Bronchial epithelial cell (primary cell): ENCODE measurements at regions not wholly inside any gene's neighbourhood (a gene's known extent, or its start where the extent isn't known, plus 50 kb on each side); places are given as distances from the start of the nearest gene placed in this dataset.

Experiments used
- DNase-seq: peaks from one replicate; pipeline ENCODE4 v3.0.0-alpha.2; 2010; ENCODE audit warnings: low read depth
- FAIRE-seq: peaks from 2 replicates; lab custom pipeline; 2011; peaks lifted over from hg19 to GRCh38; lab: Jason Lieb, UNC
- H3K27me3 ChIP-seq: 2 replicates; pipeline ENCODE4 v1.5.1; 2011; ENCODE audit warnings: low read length; ENCODE audit not compliant: control insufficient read depth, insufficient read depth
- H3K36me3 ChIP-seq: 2 replicates; pipeline ENCODE4 v1.5.1; 2011; ENCODE audit warnings: low read length; ENCODE audit not compliant: control insufficient read depth, insufficient read depth
- H3K4me3 ChIP-seq: 2 replicates; pipeline ENCODE4 v1.5.1; 2011; ENCODE audit warnings: mild to moderate bottlenecking, low read depth, low read length, control low read depth
- CTCF ChIP-seq: IDR thresholded peaks from 2 replicates; pipeline ENCODE4 v1.5.1; 2011; ENCODE audit warnings: mild to moderate bottlenecking, moderate library complexity, low read length, control low read depth, inconsistent platforms; ENCODE audit not compliant: insufficient read depth, severe bottlenecking

GRCh38 chr5:89156226-89156625, 273.2 kb upstream of the MEF2C start:
- no peak for FAIRE-seq
- no peak for TF ChIP-seq CTCF
- H3K36me3 ChIP-seq, result no peaks in the 10 kb centered on the region

GRCh38 chr5:89147031-89147430, 264.0 kb upstream of the MEF2C start:
- TF ChIP-seq CTCF, result no peak
- FAIRE-seq, result no peak
- H3K36me3 ChIP-seq, result no peaks in the 10 kb centered on the region
- DNase-seq, result peak; percentile 40
- H3K27me3 ChIP-seq, result no peaks in the 10 kb centered on the region
- no peak overlapping the region for H3K4me3 ChIP-seq

More at GRCh38 chr5:89156226-89156625, 273.2 kb upstream of the MEF2C start:
- Histone ChIP-seq H3K27me3 (no peaks in the 10 kb centered on the region), H3K4me3 (no peak overlapping the region)
- DNase-seq, result no peak

- no peak for TF ChIP-seq CTCF
- FAIRE-seq (no peak), DNase-seq (no peak)
- Histone ChIP-seq H3K36me3 (no peaks in the 10 kb centered on the region), H3K27me3 (no peaks in the 10 kb centered on the region), H3K4me3 (no peak overlapping the region)
These were observed 254.2 kb upstream of the MEF2C start for GRCh38 chr5:89137148-89137547.

GRCh38 chr5:89133975-89134374, 251.0 kb upstream of the MEF2C start:
- no peak for TF ChIP-seq CTCF
- Histone ChIP-seq H3K4me3 (no peak overlapping the region), H3K27me3 (no peaks in the 10 kb centered on the region), H3K36me3 (no peaks in the 10 kb centered on the region)
- DNase-seq (no peak), FAIRE-seq (no peak)

- no peak for TF ChIP-seq CTCF
- no peak for DNase-seq
- no peak for FAIRE-seq
- no peak overlapping the region for H3K4me3 ChIP-seq
- H3K27me3 ChIP-seq, result no peaks in the 10 kb centered on the region
- H3K36me3 ChIP-seq, result no peaks in the 10 kb centered on the region
These were observed 250.1 kb upstream of the MEF2C start for GRCh38 chr5:89133129-89133528.

- no peaks in the 10 kb centered on the region for H3K36me3 ChIP-seq
- no peak for FAIRE-seq
- H3K27me3 ChIP-seq, result no peaks in the 10 kb centered on the region
- TF ChIP-seq CTCF, result no peak
- H3K4me3 ChIP-seq, result no peak overlapping the region
- DNase-seq, result no peak
These were observed 247.9 kb upstream of the MEF2C start for GRCh38 chr5:89130851-89131250.
